IMR-90 (cell line): ENCODE measurements at regions not wholly inside any gene's neighbourhood (a gene's known extent, or its start where the extent isn't known, plus 50 kb on each side); places are given as distances from the start of the nearest gene placed in this dataset.

Experiments used
- ATAC-seq: fragments of 200-7000 bp; cut with Tn5 transposase; 2 replicates; pipeline ENCODE4 v1.9.1; 2020; ENCODE audit warnings: low read depth, mild to moderate bottlenecking, moderate library complexity
- BruUV-seq: library from RNA; stranded (reverse); fragments of 400-500 nt; replicated peaks from 2 replicates; lab custom pipeline; 2021; lab: Mats Ljungman, UMichigan
- CTCF ChIA-PET: fragments of 300-600 bp; formaldehyde crosslinking; extraction: SDS; loops from one replicate; lab custom pipeline; 2021; ENCODE audit warnings: antibody characterized with exemption; lab: Yijun Ruan, JAX
- POLR2A ChIA-PET: fragments of 300-600 bp; sonication (Branson Sonifier 250); formaldehyde crosslinking; loops from one replicate; lab custom pipeline; 2022; ENCODE audit warnings: antibody characterized with exemption; ENCODE audit not compliant: unreplicated experiment; lab: Charles Lee
- DNase-seq: peaks from one replicate; pipeline ENCODE4 v3.0.0; 2013
- H2AFZ ChIP-seq: replicated peaks from 2 replicates; pipeline ENCODE3; 2013; ENCODE audit warnings: low read length, mild to moderate bottlenecking; ENCODE audit not compliant: poor library complexity
- H2AK5ac ChIP-seq: 2 replicates; pipeline ENCODE4 v1.6.1; 2013; ENCODE audit warnings: low read depth, low read length, inconsistent platforms
- H2AK9ac ChIP-seq: replicated peaks from 2 replicates; pipeline ENCODE3; 2013; ENCODE audit warnings: mild to moderate bottlenecking, low read depth, low read length, moderate library complexity; ENCODE audit not compliant: poor library complexity
- H2BK120ac ChIP-seq: 2 replicates; pipeline ENCODE4 v1.6.1; 2013; ENCODE audit warnings: low read depth, low read length, inconsistent platforms
- H2BK15ac ChIP-seq: 3 replicates; pipeline ENCODE4 v1.6.1; 2013; ENCODE audit warnings: low read depth, low read length, inconsistent platforms
- H2BK20ac ChIP-seq: 2 replicates; pipeline ENCODE4 v1.6.1; 2013; ENCODE audit warnings: low read depth, mild to moderate bottlenecking, inconsistent platforms, low read length, moderate library complexity
- H2BK5ac ChIP-seq: 2 replicates; pipeline ENCODE4 v1.6.1; 2013; ENCODE audit warnings: mild to moderate bottlenecking, low read depth, low read length, inconsistent platforms; ENCODE audit not compliant: poor library complexity, severe bottlenecking
- H3K14ac ChIP-seq: replicated peaks from 2 replicates; pipeline ENCODE4 v1.6.1; 2013; ENCODE audit warnings: low read depth, low read length, inconsistent platforms
- H3K18ac ChIP-seq: 2 replicates; pipeline ENCODE4 v1.6.1; 2013; ENCODE audit warnings: low read depth, low read length, control low read depth
- H3K23ac ChIP-seq: 2 replicates; pipeline ENCODE4 v1.6.1; 2013; ENCODE audit warnings: low read depth, low read length, inconsistent platforms
- H3K27ac ChIP-seq: 2 replicates; pipeline ENCODE4 v1.5.1; 2013; ENCODE audit warnings: mild to moderate bottlenecking, control low read depth, low read length; ENCODE audit not compliant: insufficient read depth
- H3K27me3 ChIP-seq: 2 replicates; pipeline ENCODE4 v1.6.1; 2013; ENCODE audit warnings: low read length; ENCODE audit not compliant: control insufficient read depth, insufficient read depth
- H3K36me3 ChIP-seq: 2 replicates; pipeline ENCODE4 v1.6.1; 2013; ENCODE audit warnings: low read length, mixed read lengths; ENCODE audit not compliant: control insufficient read depth, insufficient read depth
- H3K4ac ChIP-seq: 2 replicates; pipeline ENCODE4 v1.6.1; 2013; ENCODE audit warnings: low read depth, low read length, inconsistent platforms
- H3K4me1 ChIP-seq: 2 replicates; pipeline ENCODE4 v1.6.1; 2013; ENCODE audit warnings: low read length, mixed read lengths; ENCODE audit not compliant: control insufficient read depth, insufficient read depth
- H3K4me2 ChIP-seq: 2 replicates; pipeline ENCODE4 v1.6.1; 2013; ENCODE audit warnings: low read depth, mild to moderate bottlenecking, control low read depth, low read length, moderate library complexity
- H3K4me3 ChIP-seq: 2 replicates; pipeline ENCODE4 v1.5.1; 2013; ENCODE audit warnings: low read depth, mild to moderate bottlenecking, control low read depth, low read length, moderate library complexity; ENCODE audit not compliant: insufficient read depth
- H3K56ac ChIP-seq: 2 replicates; pipeline ENCODE4 v1.6.1; 2013; ENCODE audit warnings: low read length, inconsistent platforms; ENCODE audit not compliant: insufficient read depth; ENCODE audit errors: extremely low read depth
- H3K79me1 ChIP-seq, 2 experiments: 2 replicates each; pipeline ENCODE4 v1.6.1; 2013; ENCODE audit warnings: low read length in 2 of 2, inconsistent platforms in 1 of 2, low read depth in 1 of 2
- H3K9ac ChIP-seq: 2 replicates; pipeline ENCODE4 v1.6.1; 2013; ENCODE audit warnings: low read depth, low read length, control low read depth
- H3K9me1 ChIP-seq: 2 replicates; pipeline ENCODE4 v1.6.1; 2013; ENCODE audit warnings: low read length, inconsistent platforms; ENCODE audit not compliant: insufficient read depth
- H3K9me3 ChIP-seq: 2 replicates; pipeline ENCODE4 v1.6.1; 2013; ENCODE audit warnings: low read length; ENCODE audit not compliant: control insufficient read depth, insufficient read depth
- H4K20me1 ChIP-seq: 2 replicates; pipeline ENCODE4 v1.6.1; 2013; ENCODE audit warnings: low read length, inconsistent platforms; ENCODE audit not compliant: insufficient read depth
- H4K5ac ChIP-seq: 2 replicates; pipeline ENCODE4 v1.6.1; 2013; ENCODE audit warnings: mild to moderate bottlenecking, low read depth, low read length, control low read depth
- H4K8ac ChIP-seq, 2 experiments: 2 replicates each; pipeline ENCODE4 v1.6.1; 2013; ENCODE audit warnings: low read depth in 2 of 2, low read length in 2 of 2, control low read depth in 1 of 2, inconsistent platforms in 1 of 2
- H4K91ac ChIP-seq: 2 replicates; pipeline ENCODE4 v1.6.1; 2013; ENCODE audit warnings: low read depth, low read length, inconsistent platforms; ENCODE audit not compliant: insufficient read depth
- CEBPB ChIP-seq: IDR thresholded peaks from 2 replicates; pipeline ENCODE4 v1.6.1; 2012; ENCODE audit warnings: low read depth, low read length, improper control_type of control experiment
- CHD1 ChIP-seq: IDR thresholded peaks from 2 replicates; pipeline ENCODE4 v1.6.1; 2012; ENCODE audit warnings: low read depth, low read length, improper control_type of control experiment
- CTCF ChIP-seq: conservative IDR thresholded peaks from 2 replicates; pipeline ENCODE4 v1.5.1; 2012; ENCODE audit warnings: mild to moderate bottlenecking, low read depth, low read length, improper control_type of control experiment
- ELK1 ChIP-seq: fragments of 150-350 bp; IDR thresholded peaks from 2 replicates; pipeline ENCODE4 v1.6.1; 2016; ENCODE audit warnings: low read depth, mild to moderate bottlenecking, low read length, moderate library complexity, borderline replicate concordance
- MAFK ChIP-seq: IDR thresholded peaks from 2 replicates; pipeline ENCODE4 v1.6.1; 2012; ENCODE audit warnings: low read depth, low read length, improper control_type of control experiment
- MXI1 ChIP-seq: IDR thresholded peaks from 2 replicates; pipeline ENCODE4 v1.6.1; 2012; ENCODE audit warnings: low read depth, mild to moderate bottlenecking, low read length, moderate library complexity, borderline replicate concordance
- NFE2L2 ChIP-seq: fragments of 150-350 bp; IDR thresholded peaks from 2 replicates; pipeline ENCODE4 v1.6.1; 2016; ENCODE audit warnings: low read depth, mild to moderate bottlenecking, low read length
- RAD21 ChIP-seq: IDR thresholded peaks from 2 replicates; pipeline ENCODE4 v1.6.1; 2012; ENCODE audit warnings: low read length, improper control_type of control experiment
- RCOR1 ChIP-seq: IDR thresholded peaks from 2 replicates; pipeline ENCODE4 v1.6.1; 2012; ENCODE audit warnings: mild to moderate bottlenecking, low read length, improper control_type of control experiment; ENCODE audit not compliant: insufficient replicate concordance
- RFX5 ChIP-seq: IDR thresholded peaks from 2 replicates; pipeline ENCODE4 v1.8.0; 2012; ENCODE audit warnings: low read depth, mild to moderate bottlenecking, low read length, moderate library complexity
- SMC3 ChIP-seq: fragments of 150-350 bp; IDR thresholded peaks from 2 replicates; pipeline ENCODE4 v1.6.1; 2016; ENCODE audit warnings: low read depth, mild to moderate bottlenecking, antibody characterized with exemption, low read length, moderate library complexity
- USF2 ChIP-seq: fragments of 150-350 bp; IDR thresholded peaks from 2 replicates; pipeline ENCODE4 v1.6.1; 2017; ENCODE audit warnings: mild to moderate bottlenecking, antibody characterized with exemption, low read length, low read depth
- WGBS, 2 experiments: methylation state at CpG; one replicate each; pipeline versions ENCODE4 v1.1.5 to v1.1.7; 2013; ENCODE audit warnings: missing lambda C conversion rate in 2 of 2; ENCODE audit not compliant: insufficient read length in 1 of 2; ENCODE audit errors: extremely low coverage in 2 of 2; 5-methylcytosine and 5-hydroxymethylcytosine counted together
- dilution Hi-C: fragments of 300-500 bp; cut with HindIII; formaldehyde crosslinking; loops from one replicate; pipeline ENCODE4 v1.14.3; 2018; ENCODE audit warnings: low sequenced_read_pairs; ENCODE audit not compliant: unreplicated experiment
- in situ Hi-C: fragments of 300-500 bp; cut with MboI; formaldehyde crosslinking; loops from 3 replicates; pipeline ENCODE4 v1.14.3; 2019; ENCODE audit warnings: low sequenced_read_pairs, inconsistent platforms, mixed read lengths
- intact Hi-C: fragments of 100-400 bp; cut with micrococcal nuclease; formaldehyde crosslinking; loops from 2 replicates; pipeline ENCODE4 v1.10.0; 2022

- Histone ChIP-seq H4K20me1 (no peaks in the 10 kb centered on the region), H4K5ac (no peak overlapping the region), H3K14ac (no peak overlapping the region), H3K9me1 (no peaks in the 10 kb centered on the region), H3K27ac (no peak overlapping the region), H4K91ac (no peak overlapping the region), H3K27me3 (no peaks in the 10 kb centered on the region), H3K56ac (no peak overlapping the region), H3K4ac (no peak overlapping the region), H3K36me3 (no peaks in the 10 kb centered on the region), H2BK120ac (no peak overlapping the region), H3K4me1 (no peaks in the 10 kb centered on the region), H2AK9ac (no peak overlapping the region), H3K18ac (no peak overlapping the region), H2AK5ac (no peak overlapping the region), H3K4me3 (no peak overlapping the region), H2BK20ac (no peak overlapping the region), H3K9ac (no peak overlapping the region), H3K4me2 (no peak overlapping the region), H2AFZ (no peak overlapping the region), H2BK5ac (no peak overlapping the region), H3K79me1 (no peaks in the 10 kb centered on the region), H3K23ac (no peak overlapping the region), H2BK15ac (no peak overlapping the region), H3K9me3 (no peaks in the 10 kb centered on the region), H4K8ac (no peak overlapping the region)
- no TSS peak for BruUV-seq
- ATAC-seq (no peak), DNase-seq (no peak)
- 100% methylated on average over 1 of the region's 2 CpGs; no CpG with 5 or more reads in 1 of the 2 experiments for WGBS, 2 experiments
- dilution Hi-C loops (no loop called here), in situ Hi-C loops (no loop called here), intact Hi-C loops (no loop called here)
- ChIA-PET POLR2A (no interaction called here), CTCF (no interaction called here)
- TF ChIP-seq USF2 (no peak), CTCF (no peak), ELK1 (no peak), MAFK (no peak), RAD21 (no peak), RFX5 (no peak), SMC3 (no peak), CEBPB (no peak), MXI1 (no peak), RCOR1 (no peak), NFE2L2 (no peak), CHD1 (no peak)
Measured at GRCh38 chr6:115666997-115667396, 393.7 kb downstream of the FRK start.
